Mesothelial cell of epicardium (in vitro differentiated cells): ENCODE measurements at regions not wholly inside any gene's neighbourhood (a gene's known extent, or its start where the extent isn't known, plus 50 kb on each side); places are given as distances from the start of the nearest gene placed in this dataset.

ENCODE experiments used
- DNase-seq, 2 experiments: peaks; one replicate each; pipeline ENCODE4 v3.0.0; 2021; ENCODE audit warnings: low spot score in 2 of 2; ENCODE audit not compliant: unreplicated experiment in 2 of 2
- H3K27ac Mint-ChIP-seq: 2 replicates; pipeline ENCODE4 v1.8.0; 2021; ENCODE audit warnings: mixed read lengths
- H3K27me3 Mint-ChIP-seq: 2 replicates; pipeline ENCODE4 v1.8.0; 2021; ENCODE audit warnings: low read depth, mixed read lengths
- H3K36me3 Mint-ChIP-seq: 2 replicates; pipeline ENCODE4 v1.8.0; 2021; ENCODE audit warnings: mixed read lengths
- H3K4me1 Mint-ChIP-seq: 2 replicates; pipeline ENCODE4 v1.8.0; 2021; ENCODE audit warnings: mixed read lengths
- H3K4me3 Mint-ChIP-seq: 2 replicates; pipeline ENCODE4 v1.8.0; 2021; ENCODE audit warnings: mild to moderate bottlenecking, moderate library complexity, mixed read lengths
- H3K9me3 Mint-ChIP-seq: 2 replicates; pipeline ENCODE4 v1.8.0; 2021; ENCODE audit warnings: mixed read lengths
- TF ChIP-seq, protein P1 (sequence below): fragments of 200-600 bp; sonication (generic); IDR thresholded peaks from one replicate; pipeline ENCODE4 v1.5.0; 2021; ENCODE audit warnings: antibody characterized with exemption; ENCODE audit not compliant: unreplicated experiment

DNA sequence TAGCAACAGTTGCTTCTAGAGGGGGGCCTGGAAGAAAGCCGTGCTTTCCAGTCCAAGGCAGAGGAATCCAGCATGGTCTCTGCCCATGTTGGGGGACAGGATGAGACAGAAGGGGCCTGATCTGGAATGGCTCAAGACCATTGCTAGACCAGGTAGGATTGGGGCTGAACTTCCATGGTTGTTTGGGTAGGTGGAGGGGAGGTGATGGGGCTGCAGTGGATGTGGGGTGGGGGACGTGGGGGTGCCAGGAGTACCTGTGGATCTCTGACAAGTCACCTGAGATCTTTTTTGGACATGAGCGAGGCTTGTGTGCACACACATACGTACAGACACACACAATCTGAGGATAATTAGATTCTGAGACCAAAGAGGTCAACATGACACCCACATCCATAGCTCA, 228.7 kb upstream of the SKOR2 start:
- H3K9me3 Mint-ChIP-seq: no peaks in the 10 kb centered on the region
- no peaks in the 10 kb centered on the region for H3K36me3 Mint-ChIP-seq
- no peak overlapping the region for H3K27ac Mint-ChIP-seq
- no peak for DNase-seq
- TF ChIP-seq, protein P1, sequence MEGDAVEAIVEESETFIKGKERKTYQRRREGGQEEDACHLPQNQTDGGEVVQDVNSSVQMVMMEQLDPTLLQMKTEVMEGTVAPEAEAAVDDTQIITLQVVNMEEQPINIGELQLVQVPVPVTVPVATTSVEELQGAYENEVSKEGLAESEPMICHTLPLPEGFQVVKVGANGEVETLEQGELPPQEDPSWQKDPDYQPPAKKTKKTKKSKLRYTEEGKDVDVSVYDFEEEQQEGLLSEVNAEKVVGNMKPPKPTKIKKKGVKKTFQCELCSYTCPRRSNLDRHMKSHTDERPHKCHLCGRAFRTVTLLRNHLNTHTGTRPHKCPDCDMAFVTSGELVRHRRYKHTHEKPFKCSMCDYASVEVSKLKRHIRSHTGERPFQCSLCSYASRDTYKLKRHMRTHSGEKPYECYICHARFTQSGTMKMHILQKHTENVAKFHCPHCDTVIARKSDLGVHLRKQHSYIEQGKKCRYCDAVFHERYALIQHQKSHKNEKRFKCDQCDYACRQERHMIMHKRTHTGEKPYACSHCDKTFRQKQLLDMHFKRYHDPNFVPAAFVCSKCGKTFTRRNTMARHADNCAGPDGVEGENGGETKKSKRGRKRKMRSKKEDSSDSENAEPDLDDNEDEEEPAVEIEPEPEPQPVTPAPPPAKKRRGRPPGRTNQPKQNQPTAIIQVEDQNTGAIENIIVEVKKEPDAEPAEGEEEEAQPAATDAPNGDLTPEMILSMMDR: no peak
- no peaks in the 10 kb centered on the region for H3K4me1 Mint-ChIP-seq
- no peak overlapping the region for H3K4me3 Mint-ChIP-seq
- H3K27me3 Mint-ChIP-seq: peaks cover 72% of the 10 kb centered on the region

DNA sequence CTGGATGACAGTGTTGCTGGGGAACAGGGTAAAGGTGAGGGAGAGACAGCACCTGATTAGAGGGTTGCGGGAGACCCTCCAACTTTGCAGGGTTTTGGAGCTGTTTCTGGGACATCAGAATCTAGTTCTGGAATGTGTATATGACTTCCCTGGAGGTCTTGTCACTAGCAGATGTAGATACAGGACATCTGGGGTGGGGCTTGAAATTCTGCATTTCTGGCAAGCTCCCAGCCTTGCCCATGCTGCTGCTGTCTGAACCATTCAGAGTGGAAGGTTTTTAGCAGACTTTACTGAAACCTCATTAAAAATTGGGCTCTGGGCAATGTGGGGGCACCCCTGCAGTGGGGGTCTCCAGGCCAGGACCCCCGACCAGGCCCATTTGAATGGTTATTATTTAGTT, 220.3 kb upstream of the SKOR2 start:
- TF ChIP-seq, protein P1: no peak
- H3K9me3 Mint-ChIP-seq: no peaks in the 10 kb centered on the region
- no peaks in the 10 kb centered on the region for H3K4me1 Mint-ChIP-seq
- no peak for DNase-seq
- no peak overlapping the region for H3K4me3 Mint-ChIP-seq
- H3K36me3 Mint-ChIP-seq: no peaks in the 10 kb centered on the region
- peaks cover 20% of the 10 kb centered on the region for H3K27me3 Mint-ChIP-seq
- H3K27ac Mint-ChIP-seq: no peak overlapping the region

DNA sequence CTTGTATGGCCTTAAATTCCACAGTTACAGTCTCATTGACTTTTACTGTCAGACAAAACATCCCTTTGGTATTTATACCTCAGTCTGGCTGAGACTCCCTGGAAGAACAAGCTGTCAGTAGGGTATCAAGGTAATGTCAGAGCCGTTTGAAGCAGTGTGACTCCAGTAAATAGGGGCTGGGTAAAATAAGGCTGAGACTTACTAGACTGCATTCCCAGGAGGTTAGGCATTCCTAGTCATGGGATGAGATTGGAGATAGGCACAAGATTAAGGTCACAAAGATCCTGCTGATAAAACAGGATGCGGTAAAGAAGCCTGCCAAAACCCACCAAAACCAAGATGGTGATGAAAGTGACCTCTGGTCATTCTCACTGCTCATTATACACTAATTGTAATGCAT, 219.5 kb upstream of the SKOR2 start:
- H3K36me3 Mint-ChIP-seq: no peaks in the 10 kb centered on the region

DNA sequence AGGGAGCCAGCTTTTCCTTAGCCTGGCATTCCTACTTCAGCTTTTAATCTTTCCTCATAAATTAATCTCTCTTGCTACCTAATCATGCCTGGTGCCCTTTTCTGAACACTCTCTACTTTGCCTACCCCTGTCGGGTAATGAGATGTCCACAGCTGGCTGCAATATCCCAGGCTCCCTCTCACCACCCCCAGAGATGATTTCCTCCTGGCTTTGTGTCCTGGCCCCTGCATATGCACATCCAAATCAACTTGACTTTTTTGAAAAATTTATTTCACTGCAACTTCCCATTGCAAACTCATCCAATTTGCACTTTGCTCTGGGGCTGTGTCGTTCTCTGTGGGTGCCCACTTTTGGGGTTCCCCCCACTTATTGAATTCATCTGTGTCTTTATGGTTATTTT, 218.1 kb upstream of the SKOR2 start:
- H3K9me3 Mint-ChIP-seq: no peaks in the 10 kb centered on the region
- peaks cover 3% of the 10 kb centered on the region for H3K27me3 Mint-ChIP-seq
- H3K27ac Mint-ChIP-seq: no peak overlapping the region
- no peaks in the 10 kb centered on the region for H3K36me3 Mint-ChIP-seq
- TF ChIP-seq, protein P1: no peak
- no peak overlapping the region for H3K4me3 Mint-ChIP-seq
- no peaks in the 10 kb centered on the region for H3K4me1 Mint-ChIP-seq
- no peak for DNase-seq

More for the DNA sequence above, 219.5 kb upstream of the SKOR2 start:
- no peaks in the 10 kb centered on the region for H3K9me3 Mint-ChIP-seq
- no peak overlapping the region for H3K4me3 Mint-ChIP-seq
- no peaks in the 10 kb centered on the region for H3K4me1 Mint-ChIP-seq
- H3K27me3 Mint-ChIP-seq: peaks cover 13% of the 10 kb centered on the region
- TF ChIP-seq, protein P1: no peak
- H3K27ac Mint-ChIP-seq: no peak overlapping the region
- DNase-seq: no peak

DNA sequence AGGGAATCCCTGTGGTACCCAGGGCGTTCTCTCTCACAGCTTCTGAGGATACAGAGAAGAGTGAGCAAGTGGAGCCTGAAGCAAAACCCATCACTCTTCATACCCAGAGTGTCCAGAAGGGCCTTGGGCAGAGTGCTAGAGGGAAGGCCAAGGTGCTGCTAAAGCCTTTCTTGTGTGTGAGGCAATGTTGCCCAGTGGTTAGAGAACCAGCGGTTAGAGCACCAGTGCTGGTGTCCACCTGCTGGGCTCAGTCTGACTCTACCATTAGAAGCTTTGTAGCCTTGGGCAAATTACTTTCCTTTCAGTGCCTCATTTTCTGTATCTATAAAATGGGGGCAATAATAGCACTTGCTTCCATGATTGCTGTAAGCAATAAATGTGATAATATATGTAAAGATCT, 210.5 kb upstream of the SKOR2 start:
- Mint-ChIP-seq H3K4me3 (no peak overlapping the region), H3K27me3 (peaks cover 19% of the 10 kb centered on the region), H3K4me1 (no peaks in the 10 kb centered on the region), H3K27ac (no peak overlapping the region), H3K9me3 (no peaks in the 10 kb centered on the region), H3K36me3 (no peaks in the 10 kb centered on the region)
- TF ChIP-seq, protein P1: no peak
- DNase-seq: no peak

DNA sequence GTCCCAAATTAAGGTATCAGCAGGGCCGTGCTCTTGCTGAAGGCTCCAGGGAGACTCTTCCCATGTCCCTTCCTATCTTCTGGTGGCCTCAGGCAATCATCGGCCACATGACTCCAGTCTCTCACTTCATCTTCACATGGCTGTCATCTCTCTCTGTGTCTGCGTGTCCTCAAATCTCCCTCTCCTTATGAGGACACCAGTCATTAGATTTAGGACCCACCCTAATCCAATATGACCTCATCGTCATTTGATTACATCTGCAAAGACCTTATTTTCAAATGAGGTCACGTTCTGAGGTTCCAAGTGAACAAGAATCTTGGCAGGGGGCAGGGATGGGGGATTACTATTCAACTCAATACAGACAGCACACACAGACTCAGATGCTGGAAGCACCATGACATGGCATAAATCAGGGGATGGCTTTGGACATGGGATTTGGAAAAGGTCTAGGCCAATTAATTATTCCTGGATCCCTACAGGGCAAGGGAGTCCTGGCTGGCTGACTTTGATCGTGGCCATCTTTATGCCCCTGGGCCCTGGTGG, 210.0 kb upstream of the SKOR2 start:
- TF ChIP-seq, protein P1: no peak
- no peaks in the 10 kb centered on the region for H3K4me1 Mint-ChIP-seq
- H3K9me3 Mint-ChIP-seq: no peaks in the 10 kb centered on the region
- H3K4me3 Mint-ChIP-seq: no peak overlapping the region
- peaks cover 23% of the 10 kb centered on the region for H3K27me3 Mint-ChIP-seq
- no peaks in the 10 kb centered on the region for H3K36me3 Mint-ChIP-seq
- no peak overlapping the region for H3K27ac Mint-ChIP-seq
- DNase-seq: no peak
